ENCODE measurements at regions not wholly inside any gene's neighbourhood (a gene's known extent, or its start where the extent isn't known, plus 50 kb on each side); places are given as distances from the start of the nearest gene placed in this dataset.

DNA sequence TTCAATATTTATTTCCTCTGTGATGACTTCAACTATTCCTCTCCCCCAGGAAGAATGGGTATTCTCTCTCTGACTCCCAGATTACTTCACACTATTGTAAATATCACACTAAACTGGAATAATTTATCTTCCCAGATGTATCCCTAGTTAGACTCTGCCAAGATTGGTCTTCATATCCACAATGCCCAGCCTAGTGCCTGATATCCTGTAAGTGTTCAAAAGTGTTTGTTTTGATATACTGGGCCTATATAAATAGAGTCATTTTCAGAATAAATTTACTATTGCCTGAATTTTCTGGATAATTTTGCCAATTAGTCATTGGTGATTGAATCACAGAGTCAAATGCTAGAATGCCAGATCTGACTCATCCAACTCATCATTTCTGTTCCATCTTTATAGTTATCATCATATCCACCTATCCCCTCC, 143.7 kb upstream of the TNC start:
- no peak for DNase-seq

GRCh38 chr9:115262477-115262876, 144.5 kb upstream of the TNC start:
- DNase-seq = peak; percentile 95

DNA sequence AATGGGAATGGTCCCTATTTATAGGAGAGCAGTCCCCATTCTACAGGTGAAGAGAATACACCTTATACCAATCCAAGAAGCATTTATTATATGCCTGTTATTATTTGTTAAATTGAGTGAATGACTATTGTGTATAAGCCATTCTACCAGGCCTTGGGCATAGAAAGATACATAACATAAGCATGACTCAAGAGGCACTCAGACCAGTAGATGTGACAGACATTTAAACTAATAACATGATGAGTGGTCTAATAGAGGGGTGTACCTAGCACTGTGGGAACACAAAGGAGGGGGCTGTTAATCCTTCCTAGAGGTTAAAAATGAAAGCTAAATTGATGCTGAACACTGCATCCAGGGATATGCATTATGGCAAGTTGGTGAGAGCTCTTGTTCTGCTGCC, 145.0 kb upstream of the TNC start:
- peak; percentile 88 for DNase-seq

DNA sequence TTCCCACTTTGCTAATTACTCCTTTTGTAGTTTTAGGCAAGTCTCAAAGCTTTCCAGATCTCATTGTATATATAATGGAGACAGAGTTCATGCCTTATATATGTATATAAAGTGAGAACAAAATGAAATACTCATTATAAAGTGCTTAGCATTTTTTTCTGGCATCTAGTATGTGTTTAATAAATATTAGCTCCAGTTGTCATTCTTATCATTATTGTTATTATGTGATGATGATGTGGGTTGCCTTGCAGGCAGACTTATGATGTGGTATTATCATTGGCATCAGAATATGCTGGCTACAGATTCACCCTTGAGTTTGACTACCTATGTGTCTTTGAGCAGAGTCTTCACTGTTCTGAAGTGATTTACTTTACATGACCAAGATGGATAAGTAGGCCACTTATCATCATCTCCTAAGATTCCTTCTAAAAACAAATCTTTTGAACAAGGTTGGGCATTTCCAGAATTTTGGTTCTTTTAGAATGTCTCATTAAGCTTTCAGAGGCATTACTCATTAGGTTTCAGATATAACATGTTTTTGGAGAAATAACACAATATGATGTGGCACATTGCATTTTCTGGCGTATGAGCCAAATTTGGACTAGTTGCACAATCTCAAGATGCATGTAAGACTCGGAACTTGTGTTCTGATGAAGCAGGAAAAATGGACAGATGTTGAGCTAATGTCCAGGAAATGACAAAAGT, 145.6 kb upstream of the TNC start:
- DNase-seq = no peak

- DNase-seq = no peak
These were observed 146.4 kb upstream of the TNC start for GRCh38 chr9:115264313-115264712.

- DNase-seq = no peak
These were observed 149.8 kb upstream of the TNC start for GRCh38 chr9:115267790-115268189.

- DNase-seq = no peak
These were observed 157.8 kb upstream of the TNC start for GRCh38 chr9:115275753-115276152.

DNA sequence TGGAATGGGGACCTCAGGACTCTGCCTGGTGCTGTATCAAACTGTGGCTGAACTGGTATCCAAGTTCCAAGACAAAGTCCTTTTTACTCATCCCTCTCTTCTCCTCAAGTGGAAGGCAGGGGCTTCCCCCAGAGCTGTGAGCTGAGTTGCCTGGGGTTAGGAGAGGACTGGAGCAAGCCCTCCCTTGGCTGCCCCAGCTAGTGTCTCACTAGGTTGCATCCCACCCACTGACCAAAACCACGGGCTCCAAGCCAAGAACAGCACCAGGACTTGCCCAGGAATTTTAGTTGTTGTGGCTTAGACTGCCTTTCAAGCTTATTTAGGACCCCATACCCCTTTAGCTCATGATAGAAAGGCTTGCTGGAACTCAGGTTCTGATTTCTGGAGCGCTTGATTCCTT, 158.7 kb upstream of the TNC start:
- no peak for DNase-seq

DNA sequence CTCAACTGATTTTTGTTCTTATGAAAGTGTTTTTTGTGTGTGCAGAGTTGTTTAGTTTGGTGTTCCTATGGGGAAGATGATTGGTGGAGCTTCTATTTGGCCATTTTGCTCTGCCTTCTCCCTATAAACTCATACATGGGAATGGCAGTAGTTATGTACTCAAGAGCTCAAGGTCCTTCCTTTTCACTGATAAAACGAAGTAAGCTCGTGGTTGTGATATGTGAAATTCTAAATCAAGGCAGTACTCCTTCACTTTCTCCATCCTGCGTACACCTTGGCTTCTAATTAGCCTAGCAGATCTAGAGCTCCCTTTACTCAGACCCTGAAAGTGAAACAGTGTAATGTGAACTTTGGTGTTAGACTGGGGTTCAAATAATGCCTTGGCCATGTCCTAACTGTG, 159.3 kb upstream of the TNC start:
- no peak for DNase-seq

DNA sequence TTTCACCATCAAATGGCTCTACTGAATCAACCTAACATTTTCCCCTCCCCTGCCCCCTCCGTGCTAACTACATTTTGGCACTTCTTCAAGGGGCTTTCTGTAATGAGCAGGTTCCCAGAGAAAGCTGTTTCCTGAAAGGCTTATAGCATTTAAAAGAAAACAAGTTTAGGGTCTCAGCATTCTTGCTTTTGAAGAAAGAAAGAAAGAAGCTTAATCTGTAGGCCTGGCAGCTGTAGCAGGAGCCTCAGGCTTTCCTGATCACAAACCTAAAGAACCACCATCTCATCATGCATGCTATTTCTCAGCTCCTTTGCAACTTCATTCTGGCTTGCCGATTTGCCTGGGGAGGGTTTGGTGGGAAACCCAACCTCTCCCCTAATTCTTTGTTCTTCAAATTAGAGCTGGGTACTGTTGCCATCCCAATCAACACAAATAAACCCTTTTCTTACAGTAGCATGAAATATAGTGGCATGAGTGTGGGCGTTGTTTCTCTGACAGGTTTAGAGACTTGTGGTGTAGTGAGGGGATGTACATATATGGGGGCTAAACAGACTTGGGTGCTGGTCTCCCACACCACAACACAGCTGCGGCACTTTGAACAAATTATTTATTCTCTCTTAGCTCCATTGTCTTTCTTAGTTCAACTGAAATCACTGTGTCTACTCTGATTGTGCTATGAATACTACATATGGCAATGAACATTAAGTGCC, 160.5 kb upstream of the TNC start:
- no peak for DNase-seq

DNA sequence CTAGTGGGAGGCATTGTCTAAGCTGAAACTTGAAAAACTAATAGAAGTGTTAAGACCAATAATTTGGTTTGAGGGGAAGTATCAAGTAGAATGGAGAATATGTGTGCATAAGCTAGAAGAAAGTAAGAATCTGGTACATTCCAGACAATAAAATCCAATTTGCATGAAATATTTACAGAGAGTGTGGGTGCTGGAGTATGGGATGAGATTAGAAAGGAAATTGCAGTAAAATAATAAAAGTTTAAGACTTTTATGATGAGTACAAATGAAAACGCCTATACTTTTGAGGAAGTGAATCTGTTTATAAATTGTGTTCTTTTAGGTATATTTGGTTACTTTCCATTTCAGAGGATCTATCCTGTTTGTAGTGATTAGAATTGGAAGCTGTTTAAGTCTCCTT, 165.4 kb upstream of the TNC start:
- DNase-seq = no peak

- no peak for DNase-seq
These were observed 167.9 kb upstream of the TNC start for GRCh38 chr9:115285836-115286235.

GRCh38 chr9:115286411-115286810, 168.5 kb upstream of the TNC start:
- no peak for DNase-seq

DNA sequence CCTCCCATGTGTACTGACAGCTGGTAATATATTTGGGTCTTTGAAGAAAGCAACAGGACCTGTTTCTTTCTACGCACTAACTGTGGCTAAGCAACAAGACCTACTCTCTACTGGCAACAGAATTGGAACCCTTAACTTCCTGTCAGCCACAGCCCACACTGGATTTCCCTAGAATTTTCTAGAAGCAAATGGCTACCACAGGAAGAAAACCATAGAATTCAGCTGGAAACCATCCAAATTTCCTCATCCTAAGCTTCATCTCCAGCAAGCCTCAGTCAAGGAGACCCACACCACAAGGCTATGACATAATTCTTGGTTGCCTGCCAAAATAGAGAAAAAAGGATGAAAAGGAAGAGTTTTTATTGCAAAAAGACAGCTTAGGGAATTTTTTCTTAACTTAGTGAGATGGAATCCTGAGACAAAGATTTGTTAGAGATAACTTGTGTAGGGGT, 171.8 kb upstream of the TNC start:
- DNase-seq = no peak

- no peak for DNase-seq
These were observed 173.9 kb upstream of the TNC start for GRCh38 chr9:115291841-115292240.

- DNase-seq = no peak
These were observed 174.8 kb upstream of the TNC start for GRCh38 chr9:115292584-115293279.

DNA sequence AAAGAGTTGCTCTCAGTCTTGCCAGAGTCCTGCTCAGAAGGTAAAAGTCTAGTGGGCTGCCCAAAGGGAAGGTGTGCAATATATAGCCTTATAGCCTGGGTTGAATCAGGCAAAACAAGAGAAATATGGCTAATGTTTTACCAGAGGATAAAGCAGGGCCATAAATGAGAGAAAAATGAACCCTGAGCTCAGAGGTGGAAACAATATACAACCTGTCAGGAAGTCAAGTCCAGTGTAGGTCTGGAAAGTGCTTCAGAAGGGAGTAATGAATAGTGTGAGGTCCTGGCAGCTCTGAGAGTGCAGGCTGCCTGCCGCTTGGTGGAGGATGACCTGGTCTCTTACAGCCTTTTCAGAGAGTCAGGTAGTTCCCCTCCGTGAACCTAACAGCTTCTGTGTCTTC, 177.8 kb upstream of the TNC start:
- DNase-seq = no peak

DNA sequence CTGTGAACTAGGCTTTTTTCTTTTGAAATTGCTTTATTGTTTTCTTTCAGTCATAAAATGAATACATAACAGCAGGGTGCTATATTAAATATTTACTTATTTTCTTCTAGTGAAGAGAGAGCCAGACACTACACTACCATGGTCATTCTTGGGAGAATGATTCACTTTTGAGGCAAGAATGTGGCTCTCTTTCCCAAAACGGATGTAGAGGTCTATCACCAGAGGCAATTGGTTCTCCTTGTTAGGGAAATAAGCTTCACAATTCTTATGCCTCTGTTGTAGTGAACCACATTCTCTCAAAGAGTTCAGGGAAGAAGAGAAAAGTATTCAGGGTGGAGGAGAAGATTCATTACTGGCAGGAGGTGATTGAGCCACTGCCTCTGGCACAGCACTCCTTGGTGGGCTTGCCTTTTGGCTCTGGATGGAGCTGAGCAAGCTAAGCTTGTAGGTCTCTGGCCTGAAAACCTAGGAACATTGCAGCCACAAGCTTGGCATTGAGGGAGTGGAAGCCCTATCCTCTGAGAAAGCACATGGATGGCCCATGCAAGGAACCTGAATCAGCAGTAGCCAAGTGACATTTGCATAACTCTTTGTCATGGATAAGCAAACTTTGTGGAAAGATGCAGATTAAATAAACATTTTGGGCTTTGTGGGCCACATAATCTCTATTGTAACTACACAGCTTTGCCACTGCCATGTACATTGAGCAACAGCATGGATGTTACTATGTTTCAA, 179.0 kb upstream of the TNC start:
- DNase-seq = no peak

DNA sequence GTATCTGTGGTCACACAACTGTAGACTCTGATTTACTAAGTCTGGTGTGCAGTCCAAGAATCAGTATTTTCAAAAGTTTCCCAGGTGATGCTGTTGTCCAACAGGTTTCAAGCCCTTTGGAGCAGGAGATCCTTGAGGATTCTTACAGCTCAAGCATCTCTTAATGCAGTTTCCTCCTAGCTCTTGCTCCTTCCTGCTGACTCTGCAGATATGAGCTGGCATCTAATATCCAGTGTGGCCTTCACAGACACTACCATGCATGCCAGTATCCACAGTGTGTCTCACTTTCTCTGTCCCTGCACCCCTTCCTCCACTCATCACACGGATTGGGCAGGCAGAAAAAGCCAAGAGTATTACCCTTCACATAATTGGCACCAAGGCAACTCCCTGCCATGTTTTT, 182.2 kb upstream of the TNC start:
- no peak for DNase-seq

DNA sequence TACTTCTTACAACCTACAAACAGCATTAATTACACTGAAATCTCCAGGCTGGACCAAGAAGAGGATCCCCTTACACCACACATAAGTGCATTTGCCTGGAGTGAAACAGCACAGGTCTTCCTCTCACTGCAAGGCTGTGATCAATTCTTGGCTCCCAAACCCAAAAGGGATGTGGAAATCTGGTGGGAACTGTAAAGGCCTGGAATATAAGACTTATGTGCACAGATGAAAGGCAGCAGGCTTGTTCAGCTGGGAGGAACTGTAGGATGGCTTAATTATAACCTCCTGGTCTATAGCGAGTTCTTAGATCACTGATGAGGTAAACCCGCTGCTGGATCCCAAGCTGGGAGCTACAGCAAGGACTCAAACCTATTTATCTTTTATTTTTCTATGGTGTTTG, 182.9 kb upstream of the TNC start:
- DNase-seq = no peak

DNA sequence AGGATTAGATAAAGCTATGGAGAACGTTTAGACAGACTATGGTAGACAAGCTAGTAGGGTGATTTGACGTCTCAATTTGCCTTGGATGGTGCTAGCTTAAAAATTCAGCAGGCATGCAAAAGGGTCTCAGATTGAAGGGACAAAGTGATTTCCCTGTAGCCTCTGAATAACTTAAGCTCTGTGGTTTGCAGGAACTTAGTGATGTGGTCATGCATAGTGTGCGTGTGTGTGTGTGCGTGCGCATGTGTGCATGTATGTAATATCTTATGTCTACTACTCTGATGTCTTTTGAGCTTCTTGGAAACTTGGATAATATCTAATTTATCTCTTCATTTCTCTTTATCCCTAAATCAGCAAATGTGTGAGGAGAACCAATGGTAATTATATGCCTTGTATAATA, 183.6 kb upstream of the TNC start:
- DNase-seq = no peak

DNA sequence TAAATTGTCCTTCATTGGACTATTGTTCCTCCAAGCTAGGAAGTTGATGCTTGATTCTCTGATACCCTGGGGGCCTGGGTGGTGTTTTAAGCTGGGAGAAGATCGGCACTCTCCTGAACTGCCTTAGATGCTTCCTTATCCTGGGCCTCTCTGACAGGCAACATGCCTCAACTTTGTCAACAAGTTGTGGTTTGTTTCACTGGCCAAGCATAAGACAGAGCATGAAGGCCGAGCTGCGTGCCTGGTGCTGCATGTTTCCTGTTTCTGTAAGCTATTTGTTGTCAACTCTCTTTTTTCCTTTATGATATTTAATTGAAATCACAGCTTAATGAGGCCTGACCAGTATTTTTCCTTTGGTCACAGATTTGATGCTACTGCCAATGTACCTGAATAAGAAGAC, 187.6 kb upstream of the TNC start:
- no peak for DNase-seq

DNA sequence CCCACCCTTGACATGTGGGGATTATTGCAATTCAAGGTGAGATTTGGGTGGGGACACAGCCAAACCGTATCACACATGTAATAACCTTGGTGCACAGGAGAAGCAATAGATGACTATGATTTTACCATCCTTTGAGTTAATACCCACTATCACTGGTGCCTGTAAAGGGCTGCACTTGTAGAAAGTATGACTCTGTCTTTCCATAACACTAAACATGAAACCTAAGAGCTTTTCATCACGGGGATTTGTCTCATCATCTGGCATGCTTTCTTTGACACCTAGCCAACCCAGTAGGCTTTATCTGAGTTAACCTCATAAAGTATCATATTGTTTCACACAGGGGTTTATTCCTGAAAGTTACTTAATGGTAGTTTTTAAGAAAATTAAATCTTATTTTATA, 188.9 kb upstream of the TNC start:
- no peak for DNase-seq

GRCh38 chr9:115313545-115313944, 195.6 kb upstream of the TNC start:
- DNase-seq = no peak

Data from NCI-H748 treated with DMSO at 0.1 percent for 48 hours (cell line).